ENCODE measurements at regions not wholly inside any gene's neighbourhood (a gene's known extent, or its start where the extent isn't known, plus 50 kb on each side); places are given as distances from the start of the nearest gene placed in this dataset.

DNA sequence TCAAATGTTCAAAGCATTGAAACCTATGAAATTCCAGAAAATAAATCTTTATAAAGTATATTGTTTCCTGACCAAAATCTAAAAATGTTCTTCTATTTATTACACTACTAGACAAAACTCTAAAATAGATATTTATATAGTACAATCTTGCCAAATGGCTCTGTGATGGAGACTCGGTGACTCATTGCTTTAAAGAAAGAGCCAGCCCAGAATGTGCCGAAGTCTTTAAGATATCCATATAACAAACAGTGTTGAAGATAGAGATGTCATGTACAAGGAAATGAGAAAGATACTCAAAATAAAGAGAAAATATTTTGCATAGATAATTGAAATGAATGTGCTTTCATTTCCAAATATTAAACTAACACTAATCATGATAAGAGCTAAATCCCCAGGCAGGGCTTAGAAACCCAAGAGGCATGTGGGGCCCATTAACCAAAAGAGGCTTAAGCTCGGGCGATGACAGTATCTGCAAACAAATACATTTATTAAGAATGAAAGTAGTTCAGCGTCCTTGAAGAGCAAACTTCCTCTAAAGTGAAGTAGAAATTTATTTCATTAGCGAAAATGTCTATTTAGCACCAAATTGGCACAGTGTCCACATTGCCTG, 102.1 kb upstream of the FAM9B start:
- TF ChIP-seq POLR2A (IDR thresholded peaks at IDR 0.05), result no peak
- TF ChIP-seq, protein P1, sequence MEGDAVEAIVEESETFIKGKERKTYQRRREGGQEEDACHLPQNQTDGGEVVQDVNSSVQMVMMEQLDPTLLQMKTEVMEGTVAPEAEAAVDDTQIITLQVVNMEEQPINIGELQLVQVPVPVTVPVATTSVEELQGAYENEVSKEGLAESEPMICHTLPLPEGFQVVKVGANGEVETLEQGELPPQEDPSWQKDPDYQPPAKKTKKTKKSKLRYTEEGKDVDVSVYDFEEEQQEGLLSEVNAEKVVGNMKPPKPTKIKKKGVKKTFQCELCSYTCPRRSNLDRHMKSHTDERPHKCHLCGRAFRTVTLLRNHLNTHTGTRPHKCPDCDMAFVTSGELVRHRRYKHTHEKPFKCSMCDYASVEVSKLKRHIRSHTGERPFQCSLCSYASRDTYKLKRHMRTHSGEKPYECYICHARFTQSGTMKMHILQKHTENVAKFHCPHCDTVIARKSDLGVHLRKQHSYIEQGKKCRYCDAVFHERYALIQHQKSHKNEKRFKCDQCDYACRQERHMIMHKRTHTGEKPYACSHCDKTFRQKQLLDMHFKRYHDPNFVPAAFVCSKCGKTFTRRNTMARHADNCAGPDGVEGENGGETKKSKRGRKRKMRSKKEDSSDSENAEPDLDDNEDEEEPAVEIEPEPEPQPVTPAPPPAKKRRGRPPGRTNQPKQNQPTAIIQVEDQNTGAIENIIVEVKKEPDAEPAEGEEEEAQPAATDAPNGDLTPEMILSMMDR (IDR thresholded peaks at IDR 0.05), result no peak
